ENCODE measurements at regions not wholly inside any gene's neighbourhood (a gene's known extent, or its start where the extent isn't known, plus 50 kb on each side); places are given as distances from the start of the nearest gene placed in this dataset.

DNA sequence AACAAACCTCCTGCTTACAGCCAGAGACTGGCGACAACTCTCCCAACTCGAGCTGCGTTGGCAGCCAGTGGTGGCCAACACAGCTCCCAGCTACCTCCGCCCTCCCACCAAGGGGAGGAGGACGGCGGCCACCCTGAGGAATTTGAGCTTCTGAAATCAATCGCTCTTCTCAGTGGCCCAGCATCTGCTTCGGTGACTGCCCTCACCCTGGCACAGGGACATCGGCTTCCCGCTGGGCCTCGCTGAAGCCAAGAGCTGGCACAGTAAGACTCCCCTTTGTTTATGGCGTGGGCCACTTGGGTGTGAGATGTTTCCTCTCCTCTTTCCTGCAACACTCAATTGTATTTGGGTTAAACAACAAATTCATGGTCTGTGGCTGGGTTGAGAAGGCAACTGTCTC lies 136.2 kb downstream of the ZBTB18 start:
- no peak for FAIRE-seq
- DNase-seq (ENCODE audit: extremely low spot score, insufficient read length, low read depth): no peak

DNA sequence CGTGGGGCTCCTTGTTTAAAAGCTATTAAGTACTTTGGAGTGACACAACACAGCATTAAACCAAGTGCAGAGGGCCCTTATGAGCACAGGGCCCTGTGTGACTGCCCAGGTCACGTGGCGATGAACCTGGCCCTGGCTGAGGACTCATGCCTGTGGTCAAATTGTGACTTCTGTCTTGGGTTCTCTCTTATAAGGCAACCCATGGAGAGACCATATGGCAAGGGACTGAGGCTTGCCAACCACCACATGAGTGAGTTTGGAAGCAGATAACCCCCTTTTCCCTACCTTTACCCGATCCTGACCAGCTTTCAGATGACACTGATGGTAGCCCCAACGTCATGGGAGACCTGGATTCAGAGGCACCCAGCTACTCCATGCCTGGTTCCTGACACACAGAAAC lies 140.5 kb downstream of the ZBTB18 start:
- FAIRE-seq (no peak), DNase-seq (ENCODE audit: extremely low spot score, insufficient read length, low read depth) (no peak)

DNA sequence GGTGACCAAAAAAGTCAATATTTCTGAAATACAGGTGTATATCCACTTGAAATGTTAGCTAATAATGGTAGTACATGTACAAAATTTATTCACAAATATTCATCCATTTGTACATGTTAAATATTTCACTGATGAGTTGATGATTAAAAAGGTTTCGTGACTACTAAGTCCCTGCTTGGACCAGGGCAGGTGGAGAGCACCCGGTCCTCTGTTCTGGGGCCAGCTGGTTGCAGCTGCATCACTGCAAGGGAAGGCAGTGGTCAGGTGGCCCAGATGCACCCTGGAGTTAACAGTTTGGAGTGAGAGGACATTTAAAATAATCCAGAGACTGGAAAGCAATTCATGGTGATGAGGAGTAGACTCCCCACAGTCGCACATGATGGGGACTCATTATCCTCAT lies 141.2 kb downstream of the ZBTB18 start:
- no peak for FAIRE-seq

DNA sequence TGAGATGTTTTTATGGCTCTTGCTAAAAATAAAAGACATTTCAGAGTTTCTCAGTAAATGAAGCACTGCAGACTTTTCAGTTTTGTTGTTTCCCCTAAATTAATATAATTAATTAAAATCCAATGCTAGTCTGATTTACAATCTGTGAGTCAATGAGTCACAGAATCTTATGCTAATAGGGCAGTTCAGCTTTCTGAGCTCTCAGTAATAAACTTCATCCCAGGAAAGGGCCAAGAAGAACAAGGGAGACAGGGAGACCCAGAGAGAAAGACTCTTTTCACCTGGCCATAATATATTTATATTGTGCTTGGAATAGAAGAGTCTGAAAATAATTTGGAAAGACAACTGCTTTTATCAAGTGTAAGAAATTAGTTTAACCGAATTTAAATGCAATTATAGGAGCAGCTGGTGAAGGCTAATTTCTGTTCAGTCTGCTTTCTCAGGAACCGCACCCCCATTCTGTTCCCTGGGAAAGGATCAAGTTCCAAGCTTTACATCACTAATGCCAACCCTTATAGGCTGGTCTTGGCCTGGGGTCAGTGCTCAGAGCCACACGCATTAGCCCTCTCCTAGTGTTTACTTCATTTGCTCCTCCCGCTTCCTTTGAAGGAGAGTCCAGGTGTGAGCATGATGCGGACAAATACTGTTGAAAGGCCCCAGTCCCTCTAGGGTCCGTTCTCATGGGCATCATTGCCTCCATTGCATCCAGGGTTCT lies 145.6 kb downstream of the ZBTB18 start:
- FAIRE-seq: no peak
- no peak for DNase-seq (ENCODE audit: extremely low spot score, insufficient read length, low read depth)

More for the DNA sequence above, 141.2 kb downstream of the ZBTB18 start:
- no peak for DNase-seq (ENCODE audit: extremely low spot score, insufficient read length, low read depth)

DNA sequence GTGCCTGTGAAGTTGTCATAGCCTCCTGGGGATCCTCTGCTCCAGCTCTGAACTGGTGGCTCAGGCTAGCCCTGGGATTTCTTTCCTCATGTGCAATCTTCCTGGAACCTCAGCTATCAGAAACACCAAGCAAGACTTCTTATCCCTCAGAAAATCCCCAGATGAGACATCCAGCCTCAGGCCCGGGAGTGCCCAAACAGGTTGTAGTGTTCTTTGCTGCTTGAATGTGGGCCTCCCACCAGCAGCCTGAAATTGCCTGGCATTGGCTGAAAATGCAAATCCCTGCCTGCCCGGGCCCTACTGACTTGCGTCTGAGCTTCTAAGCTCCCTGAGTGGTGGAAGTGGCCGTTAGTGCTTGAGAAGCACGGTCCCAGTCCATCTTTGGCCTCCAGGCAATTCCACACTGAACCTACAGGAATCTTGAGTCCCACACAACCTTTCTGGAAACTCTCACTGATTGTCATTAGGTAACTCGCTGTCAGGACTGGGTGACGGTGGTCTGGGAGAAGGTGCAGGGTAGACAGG lies 146.8 kb downstream of the ZBTB18 start:
- DNase-seq (ENCODE audit: extremely low spot score, insufficient read length, low read depth): no peak
- no peak for FAIRE-seq

DNA sequence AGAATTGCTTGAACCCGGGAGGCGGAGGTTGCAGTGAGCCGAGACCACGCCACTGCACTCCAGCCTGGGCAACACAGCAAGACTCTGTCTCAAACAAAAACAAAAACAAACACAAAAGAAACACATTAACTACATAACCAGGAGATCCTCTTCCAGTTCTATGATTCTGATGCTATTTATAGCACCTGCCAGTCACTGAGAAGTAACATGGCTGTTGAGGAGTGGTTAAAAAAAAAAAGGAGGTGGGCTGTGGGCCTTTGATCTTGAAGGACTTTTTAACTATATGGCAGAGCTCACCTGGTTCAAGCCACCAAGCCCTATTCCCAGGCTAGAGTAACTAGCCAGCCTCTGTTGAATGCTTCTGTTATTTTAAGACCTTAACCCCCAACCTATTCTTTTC lies 148.8 kb downstream of the ZBTB18 start:
- no peak for FAIRE-seq

DNA sequence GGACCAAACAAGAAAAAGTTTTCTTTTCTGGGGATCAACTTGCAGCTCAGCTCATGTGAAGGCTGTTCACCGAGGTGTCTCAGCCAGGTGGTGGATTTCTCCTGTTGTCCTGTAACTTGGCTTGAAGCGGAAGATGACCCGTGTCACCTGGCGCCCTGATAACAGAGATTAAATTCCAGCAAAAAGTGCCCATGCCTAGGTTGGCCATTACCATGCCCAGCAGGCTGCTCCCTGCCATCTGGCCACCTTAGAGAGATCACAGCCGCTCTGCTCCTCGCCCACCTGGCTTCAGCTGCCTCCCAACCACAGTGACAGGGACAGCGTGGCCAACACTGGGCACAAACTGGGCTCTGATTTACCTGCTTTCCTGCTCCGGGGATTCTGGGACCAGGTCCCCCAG lies 149.5 kb downstream of the ZBTB18 start:
- FAIRE-seq: no peak
- DNase-seq (ENCODE audit: extremely low spot score, insufficient read length, low read depth): no peak

More for the DNA sequence above, 148.8 kb downstream of the ZBTB18 start:
- DNase-seq (ENCODE audit: extremely low spot score, insufficient read length, low read depth): no peak

DNA sequence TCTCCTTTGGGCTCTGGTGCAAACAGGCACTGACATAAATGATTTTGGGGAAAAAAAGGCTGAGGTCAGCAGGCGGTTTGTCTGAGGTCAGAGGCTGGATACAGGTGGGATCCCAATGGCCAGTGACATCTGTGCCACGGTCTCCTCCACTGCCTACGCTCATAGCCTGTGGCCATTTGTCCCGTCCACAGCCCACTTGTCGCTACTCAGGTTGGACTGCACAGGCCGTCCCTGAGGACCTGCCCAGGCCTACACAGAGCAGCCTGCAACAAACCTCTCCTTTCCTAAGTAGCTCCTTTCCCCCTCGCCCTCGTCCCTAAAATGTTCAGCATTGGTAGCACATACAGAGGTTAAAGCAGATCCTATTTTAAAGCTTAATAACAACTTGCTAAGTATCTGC lies 150.7 kb downstream of the ZBTB18 start:
- FAIRE-seq: no peak
- no peak for DNase-seq (ENCODE audit: extremely low spot score, insufficient read length, low read depth)

DNA sequence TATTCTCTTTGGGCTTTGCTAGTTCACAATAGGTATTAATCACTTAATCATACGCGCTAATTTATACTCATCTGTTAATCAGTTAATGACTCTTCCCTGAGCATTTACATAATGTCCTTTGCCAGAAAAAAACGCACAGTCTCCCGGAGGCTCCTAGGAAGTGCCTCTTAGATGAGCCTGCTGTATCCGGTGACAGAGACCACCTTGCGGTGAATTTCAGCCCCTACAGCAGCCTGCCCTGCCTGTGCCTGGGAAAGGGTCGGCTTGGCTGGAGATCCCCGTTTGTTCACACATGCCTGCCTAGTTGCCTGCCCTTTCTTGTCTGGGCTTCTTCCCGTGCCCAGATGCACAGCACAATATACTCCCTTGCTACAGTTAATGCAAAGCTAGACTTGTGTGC lies 152.9 kb downstream of the ZBTB18 start:
- FAIRE-seq (no peak), DNase-seq (ENCODE audit: extremely low spot score, insufficient read length, low read depth) (no peak)

DNA sequence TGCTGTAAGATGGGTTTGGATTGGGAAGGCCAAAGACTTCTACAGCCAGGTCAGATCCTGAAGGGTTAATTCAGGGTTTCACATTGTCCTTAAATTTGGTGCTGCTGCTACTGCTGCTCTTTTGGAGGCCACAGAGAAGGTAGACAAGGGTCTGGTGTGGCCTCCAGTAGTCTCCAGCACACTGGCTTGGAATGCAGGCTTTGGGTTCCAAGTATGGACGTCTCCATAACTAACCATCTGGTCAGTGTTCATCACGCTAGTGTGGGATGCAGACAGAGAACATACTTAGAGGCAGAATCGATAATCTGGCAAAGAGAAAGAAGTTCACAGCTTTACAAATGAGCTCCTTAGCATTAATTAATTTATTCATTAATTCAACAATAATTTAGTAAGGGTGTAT lies 154.1 kb downstream of the ZBTB18 start:
- no peak for FAIRE-seq
- DNase-seq (ENCODE audit: extremely low spot score, insufficient read length, low read depth): no peak

DNA sequence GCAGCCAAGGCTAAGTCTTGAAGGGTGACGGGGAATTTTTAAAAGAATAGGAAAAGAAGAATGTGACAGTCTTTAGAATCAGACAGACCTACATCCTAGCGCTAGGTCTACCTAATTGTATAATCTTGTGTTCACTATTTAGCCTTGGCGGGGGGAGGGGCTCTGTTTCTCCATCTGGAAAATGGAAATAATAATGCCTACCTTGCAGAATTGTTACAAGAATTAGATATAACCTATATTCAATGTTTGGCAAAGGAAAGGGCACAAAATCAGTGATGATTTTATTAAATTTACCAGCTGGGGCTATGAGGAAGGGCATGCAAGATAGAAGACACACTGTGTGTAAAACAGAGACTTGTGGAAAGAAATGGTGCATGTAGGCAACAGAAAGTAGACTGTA lies 154.8 kb downstream of the ZBTB18 start:
- DNase-seq (ENCODE audit: extremely low spot score, insufficient read length, low read depth): no peak
- FAIRE-seq: no peak

DNA sequence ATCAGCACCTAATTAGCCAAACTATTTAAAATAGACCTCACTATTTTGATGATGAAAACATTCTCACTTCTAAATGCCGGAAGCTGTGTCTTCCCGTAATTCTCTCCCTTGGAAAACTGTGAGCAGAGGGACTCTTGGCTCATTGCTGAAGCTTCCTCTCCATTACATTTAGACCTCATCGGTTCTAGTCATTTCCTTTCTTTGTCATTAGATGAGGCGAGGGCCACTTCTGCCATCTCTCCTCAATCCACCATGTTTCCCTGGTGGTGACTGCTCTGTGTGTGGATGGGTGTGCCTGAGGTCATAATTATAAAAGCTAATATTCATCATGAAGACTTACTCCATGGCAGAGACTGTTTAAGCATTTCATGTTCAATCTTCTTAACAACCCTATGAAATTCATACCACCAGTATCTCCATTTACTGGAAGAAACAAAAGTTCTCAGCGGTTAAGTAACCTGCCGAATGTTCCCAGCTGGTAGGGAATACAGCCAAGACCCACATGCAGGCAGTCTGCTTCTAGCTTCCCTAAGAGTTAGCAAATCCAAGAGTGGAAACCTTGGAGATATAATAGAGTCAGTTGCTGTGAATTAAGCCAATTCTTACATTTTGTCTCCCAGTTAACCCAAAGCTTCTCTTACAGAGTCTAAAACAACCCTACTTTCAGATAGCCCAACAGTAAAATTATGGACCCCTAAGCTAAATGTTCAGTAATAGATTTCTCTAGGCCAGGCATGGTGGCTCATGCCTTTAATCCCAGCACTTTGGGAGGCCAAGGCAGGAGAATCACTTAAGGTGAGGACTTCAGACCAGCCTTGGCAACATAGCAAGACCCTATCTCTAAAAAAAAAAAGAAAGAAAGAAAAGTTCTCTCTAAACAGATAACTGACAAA lies 156.2 kb downstream of the ZBTB18 start:
- FAIRE-seq: no peak

DNA sequence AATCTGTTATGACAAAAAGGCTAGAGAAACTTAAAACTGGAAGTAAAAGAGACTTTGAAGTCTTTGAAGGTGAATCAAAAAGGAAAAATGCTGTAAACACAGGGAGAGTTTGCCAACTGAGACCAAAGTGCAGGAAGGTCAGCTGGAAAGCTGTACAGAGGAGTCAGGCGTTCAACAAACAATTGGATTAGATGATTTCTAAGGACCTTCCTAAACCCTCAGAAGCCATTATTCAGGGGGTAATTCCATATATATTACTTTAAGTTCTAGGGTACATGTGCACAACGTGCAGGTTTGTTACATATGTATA lies 156.8 kb downstream of the ZBTB18 start:
- no peak for FAIRE-seq

More for the DNA sequence above, 156.2 kb downstream of the ZBTB18 start:
- DNase-seq (ENCODE audit: extremely low spot score, insufficient read length, low read depth): no peak

DNA sequence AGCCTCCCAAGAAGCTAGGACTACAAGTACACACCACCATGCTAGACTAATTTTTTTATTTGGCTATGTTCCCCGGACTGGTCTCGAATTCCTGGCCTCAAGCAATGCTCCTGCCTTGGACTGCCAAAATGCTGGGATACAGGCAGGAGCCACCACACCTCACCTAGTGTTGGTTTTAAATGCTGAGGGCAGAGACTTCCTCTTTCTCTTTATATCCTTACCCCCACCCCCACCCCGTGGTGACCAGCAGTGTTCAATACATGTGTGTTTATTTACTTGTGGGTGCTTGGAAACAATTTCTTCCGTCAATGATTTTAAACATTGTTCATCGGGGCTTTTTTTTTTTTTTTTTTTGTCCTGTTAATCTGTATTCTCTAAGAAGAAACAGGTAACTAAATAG lies 158.9 kb downstream of the ZBTB18 start:
- no peak for DNase-seq (ENCODE audit: extremely low spot score, insufficient read length, low read depth)

More for the DNA sequence above, 156.8 kb downstream of the ZBTB18 start:
- no peak for DNase-seq (ENCODE audit: extremely low spot score, insufficient read length, low read depth)

DNA sequence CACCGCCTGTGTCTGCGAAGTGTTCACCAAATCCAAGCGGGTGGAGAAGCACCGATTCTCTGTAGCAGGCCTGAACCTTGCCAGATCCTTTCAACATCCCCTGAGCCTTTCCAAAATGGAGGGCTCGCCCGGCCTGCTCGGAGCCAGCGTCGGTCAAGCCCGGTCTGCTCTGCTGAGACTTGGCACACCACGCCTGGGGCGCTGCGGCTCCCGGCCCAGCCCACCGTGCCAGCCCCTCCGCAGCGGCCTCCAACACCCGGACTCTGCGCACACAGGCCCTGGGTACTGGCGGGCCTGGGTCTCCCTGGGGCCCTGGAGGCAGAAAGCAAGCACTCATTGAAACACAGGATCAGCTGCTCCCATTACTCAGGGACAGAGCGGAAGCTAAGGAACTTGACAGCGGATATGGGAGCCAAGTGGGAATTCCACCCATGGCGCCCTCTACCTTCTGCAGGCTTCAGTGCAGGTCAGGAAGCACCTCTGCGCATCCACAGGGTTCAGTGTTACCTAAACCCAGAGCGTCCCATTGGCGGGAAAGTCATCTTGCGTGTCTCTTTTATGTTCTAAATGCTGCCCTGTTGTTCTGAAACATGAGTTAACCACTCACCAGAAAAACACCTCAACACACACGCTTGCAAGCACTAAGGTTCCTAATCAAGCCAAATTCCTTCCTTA lies 159.9 kb downstream of the ZBTB18 start:
- DNase-seq (ENCODE audit: extremely low spot score, insufficient read length, low read depth) (no peak), FAIRE-seq (no peak)

More for the DNA sequence above, 158.9 kb downstream of the ZBTB18 start:
- no peak for FAIRE-seq

DNA sequence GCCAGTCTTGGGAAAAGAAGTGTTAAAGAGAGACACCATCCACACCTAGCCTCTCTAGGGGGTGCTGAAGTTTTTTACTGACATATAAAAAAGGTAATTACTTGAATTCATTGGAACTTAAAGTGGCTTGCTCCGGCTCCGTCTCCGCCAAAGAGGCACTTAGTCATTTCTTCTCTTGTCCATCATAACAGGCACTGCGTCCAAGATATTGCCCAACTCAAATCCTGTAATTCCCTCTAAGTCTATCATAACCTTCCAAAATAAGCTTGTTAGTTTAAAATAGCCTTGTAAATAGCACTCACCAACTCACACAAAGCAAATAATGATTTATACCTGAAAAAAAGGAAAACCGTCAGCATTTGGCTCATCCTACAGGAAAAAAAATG lies 160.5 kb downstream of the ZBTB18 start:
- DNase-seq (ENCODE audit: extremely low spot score, insufficient read length, low read depth) (no peak), FAIRE-seq (no peak)

DNA sequence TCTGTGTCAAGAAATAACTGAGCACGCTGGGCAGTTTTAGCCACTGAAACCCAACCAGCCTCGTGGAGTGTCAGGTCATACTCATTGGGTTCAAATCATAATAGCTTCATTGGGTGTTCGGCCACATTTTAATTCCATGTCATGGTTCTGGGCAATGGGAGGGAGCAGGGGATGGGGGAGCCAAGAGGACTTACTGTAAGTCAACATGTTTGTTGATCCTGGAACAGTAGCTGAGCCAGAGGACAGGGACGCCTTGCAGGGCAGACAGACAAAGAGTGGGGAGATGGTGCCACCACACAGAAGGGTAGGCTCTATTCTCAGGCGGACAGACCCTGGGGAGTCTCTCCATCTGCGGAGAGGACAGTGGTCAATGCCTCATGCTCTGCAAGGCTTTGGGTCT lies 161.1 kb downstream of the ZBTB18 start:
- DNase-seq (ENCODE audit: extremely low spot score, insufficient read length, low read depth) (no peak), FAIRE-seq (no peak)

DNA sequence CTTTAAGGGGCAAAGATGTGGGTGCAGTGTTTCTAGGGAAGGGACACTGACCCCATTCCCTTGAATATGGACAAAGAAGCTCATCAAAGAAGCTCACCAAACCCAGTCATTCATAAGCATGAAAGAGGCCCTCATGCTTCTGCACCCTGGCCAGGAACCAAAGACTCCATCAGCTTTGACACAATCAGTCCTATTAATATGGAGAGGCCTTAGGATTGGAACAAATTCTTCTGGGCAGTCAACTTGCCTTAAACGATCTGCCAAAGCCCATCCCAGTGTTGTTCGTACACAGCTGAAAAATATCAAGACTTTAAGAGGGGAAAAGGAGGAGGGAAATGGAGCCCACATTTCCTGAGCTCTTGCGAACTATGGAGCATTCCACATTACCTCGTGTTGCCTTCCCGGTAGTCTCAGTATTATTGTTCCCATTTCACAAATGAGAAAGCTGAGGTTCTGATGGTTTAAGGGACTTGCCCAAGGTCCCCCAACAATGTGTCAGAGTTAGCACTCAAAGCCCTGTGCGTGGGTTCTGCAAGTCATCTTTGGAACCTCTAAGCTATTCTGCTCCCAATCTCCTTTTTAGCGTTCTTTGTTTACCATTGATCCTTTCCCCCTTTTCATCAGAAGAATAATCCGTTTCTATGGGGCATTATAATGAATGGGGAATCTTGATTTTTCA lies 161.9 kb downstream of the ZBTB18 start:
- no peak for DNase-seq (ENCODE audit: extremely low spot score, insufficient read length, low read depth)
- FAIRE-seq: no peak

DNA sequence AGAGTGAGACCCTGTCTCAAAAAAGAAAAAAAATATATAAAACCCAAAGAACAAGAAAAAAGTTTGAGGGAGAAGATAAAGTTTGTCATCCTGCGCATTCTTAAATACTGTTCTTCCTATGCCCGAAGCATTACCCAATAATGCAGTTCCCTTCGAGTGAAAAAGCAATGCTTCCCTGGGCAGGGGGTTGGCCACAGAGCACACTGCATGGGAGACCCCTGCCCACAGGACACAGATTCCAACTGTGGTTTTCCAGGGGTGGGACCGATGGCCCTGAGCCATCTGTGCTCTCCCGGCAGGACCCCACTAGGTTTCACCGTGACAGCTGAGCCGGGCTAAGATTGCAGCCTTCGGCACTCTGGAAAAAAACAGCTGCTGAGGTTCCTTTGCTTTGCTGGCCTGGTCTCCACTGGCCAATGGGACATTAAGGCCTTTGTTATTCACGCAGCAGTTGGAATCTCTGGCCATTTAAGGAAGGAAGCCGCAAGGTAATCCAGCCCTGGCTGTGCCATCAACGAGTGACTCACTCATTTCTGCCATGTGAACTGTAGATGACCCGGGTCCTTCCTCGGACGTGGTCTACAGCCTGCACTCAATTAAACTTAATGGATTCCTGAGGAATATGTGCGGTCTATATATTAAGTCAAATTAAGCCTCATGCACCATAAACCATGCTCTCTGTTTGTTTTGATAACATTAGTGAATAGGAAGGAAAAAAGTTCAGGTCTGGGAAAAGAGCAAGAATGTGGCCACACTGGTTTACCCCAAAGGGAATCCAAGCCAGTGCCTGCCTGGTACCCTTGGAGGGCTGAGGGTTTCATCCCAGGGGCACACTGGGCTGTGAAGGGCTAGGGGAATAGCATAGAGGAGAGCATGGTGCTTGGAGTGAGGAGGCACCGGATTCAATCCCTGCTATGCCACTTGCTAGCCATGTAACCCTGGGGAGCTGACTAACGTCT lies 163.2 kb downstream of the ZBTB18 start:
- no peak for DNase-seq (ENCODE audit: extremely low spot score, insufficient read length, low read depth)
- FAIRE-seq: no peak

Data from GM18507 (cell line).